ENCODE measurements at regions not wholly inside any gene's neighbourhood (a gene's known extent, or its start where the extent isn't known, plus 50 kb on each side); places are given as distances from the start of the nearest gene placed in this dataset.
"Not testable (repeated sequence)": the region's sequence is repeated elsewhere in the genome, so short reads cannot be mapped to it uniquely, and the experiment has no call there.

- DNase-seq, result no peak
These were observed 199.8 kb upstream of the FRG1 start for GRCh38 chr4:189740873-189741272.

GRCh38 chr4:189753092-189753491 lies 187.6 kb upstream of the FRG1 start:
- H3K27ac Mint-ChIP-seq (ENCODE audit: unreplicated experiment); BruUV-seq (replicated peaks); intact Hi-C loops (cut with micrococcal nuclease; ENCODE audit: unreplicated experiment); H3K9me3 Mint-ChIP-seq (ENCODE audit: low read depth, unreplicated experiment); CTCF ChIA-PET; H3K27me3 Mint-ChIP-seq (ENCODE audit: unreplicated experiment); DNase-seq; H3K4me3 Mint-ChIP-seq (ENCODE audit: low read depth, unreplicated experiment); H3K4me1 Mint-ChIP-seq (ENCODE audit: low read depth, unreplicated experiment); H3K36me3 Mint-ChIP-seq (ENCODE audit: insufficient read depth, unreplicated experiment): not testable (repeated sequence)

More at GRCh38 chr4:189740873-189741272, 199.8 kb upstream of the FRG1 start:
- H3K27ac Mint-ChIP-seq (ENCODE audit: unreplicated experiment), result no peak overlapping the region
- no peak for TF ChIP-seq CTCF (IDR thresholded peaks at IDR 0.05; ENCODE audit: unreplicated experiment)
- no peaks in the 10 kb centered on the region for H3K4me1 Mint-ChIP-seq (ENCODE audit: low read depth, unreplicated experiment)
- no TSS peak for BruUV-seq (replicated peaks)
- H3K4me3 Mint-ChIP-seq (ENCODE audit: low read depth, unreplicated experiment), result no peak overlapping the region
- H3K36me3 Mint-ChIP-seq (ENCODE audit: insufficient read depth, unreplicated experiment), result no peaks in the 10 kb centered on the region
- CTCF ChIA-PET, result no interaction called here
- H3K9me3 Mint-ChIP-seq (ENCODE audit: low read depth, unreplicated experiment), result peaks cover 6% of the 10 kb centered on the region
- intact Hi-C loops (cut with micrococcal nuclease; ENCODE audit: unreplicated experiment), result no loop called here
- no peaks in the 10 kb centered on the region for H3K27me3 Mint-ChIP-seq (ENCODE audit: unreplicated experiment)

GRCh38 chr4:189763583-189763982 lies 177.1 kb upstream of the FRG1 start:
- no peak for TF ChIP-seq CTCF (IDR thresholded peaks at IDR 0.05; ENCODE audit: unreplicated experiment)
- CTCF ChIA-PET, result no interaction called here
- no peaks in the 10 kb centered on the region for H3K27me3 Mint-ChIP-seq (ENCODE audit: unreplicated experiment)

GRCh38 chr4:189765301-189765700 lies 175.4 kb upstream of the FRG1 start:
- no peak for TF ChIP-seq CTCF (IDR thresholded peaks at IDR 0.05; ENCODE audit: unreplicated experiment)
- no peaks in the 10 kb centered on the region for H3K4me1 Mint-ChIP-seq (ENCODE audit: low read depth, unreplicated experiment)
- peaks cover 7% of the 10 kb centered on the region for H3K9me3 Mint-ChIP-seq (ENCODE audit: low read depth, unreplicated experiment)
- intact Hi-C loops (cut with micrococcal nuclease; ENCODE audit: unreplicated experiment), result no loop called here
- no TSS peak for BruUV-seq (replicated peaks)
- H3K36me3 Mint-ChIP-seq (ENCODE audit: insufficient read depth, unreplicated experiment), result no peaks in the 10 kb centered on the region
- no peak overlapping the region for H3K27ac Mint-ChIP-seq (ENCODE audit: unreplicated experiment)
- CTCF ChIA-PET, result no interaction called here
- DNase-seq, result no peak
- H3K27me3 Mint-ChIP-seq (ENCODE audit: unreplicated experiment), result no peaks in the 10 kb centered on the region
- H3K4me3 Mint-ChIP-seq (ENCODE audit: low read depth, unreplicated experiment), result no peak overlapping the region

More at GRCh38 chr4:189763583-189763982, 177.1 kb upstream of the FRG1 start:
- DNase-seq, result no peak
- H3K4me3 Mint-ChIP-seq (ENCODE audit: low read depth, unreplicated experiment), result no peak overlapping the region
- H3K4me1 Mint-ChIP-seq (ENCODE audit: low read depth, unreplicated experiment), result no peaks in the 10 kb centered on the region
- no peak overlapping the region for H3K27ac Mint-ChIP-seq (ENCODE audit: unreplicated experiment)
- H3K36me3 Mint-ChIP-seq (ENCODE audit: insufficient read depth, unreplicated experiment), result no peaks in the 10 kb centered on the region
- intact Hi-C loops (cut with micrococcal nuclease; ENCODE audit: unreplicated experiment), result no loop called here
- H3K9me3 Mint-ChIP-seq (ENCODE audit: low read depth, unreplicated experiment), result peaks cover 2% of the 10 kb centered on the region
- BruUV-seq (replicated peaks), result no TSS peak

GRCh38 chr4:189765736-189766135 lies 174.9 kb upstream of the FRG1 start:
- no TSS peak for BruUV-seq (replicated peaks)
- peaks cover 7% of the 10 kb centered on the region for H3K9me3 Mint-ChIP-seq (ENCODE audit: low read depth, unreplicated experiment)
- DNase-seq, result no peak
- H3K4me1 Mint-ChIP-seq (ENCODE audit: low read depth, unreplicated experiment), result no peaks in the 10 kb centered on the region
- H3K27me3 Mint-ChIP-seq (ENCODE audit: unreplicated experiment), result no peaks in the 10 kb centered on the region
- H3K27ac Mint-ChIP-seq (ENCODE audit: unreplicated experiment), result no peak overlapping the region
- intact Hi-C loops (cut with micrococcal nuclease; ENCODE audit: unreplicated experiment), result no loop called here
- CTCF ChIA-PET, result no interaction called here
- no peak for TF ChIP-seq CTCF (IDR thresholded peaks at IDR 0.05; ENCODE audit: unreplicated experiment)
- H3K4me3 Mint-ChIP-seq (ENCODE audit: low read depth, unreplicated experiment), result no peak overlapping the region
- no peaks in the 10 kb centered on the region for H3K36me3 Mint-ChIP-seq (ENCODE audit: insufficient read depth, unreplicated experiment)
